GM18508 (cell line): ENCODE measurements at regions not wholly inside any gene's neighbourhood (a gene's known extent, or its start where the extent isn't known, plus 50 kb on each side); places are given as distances from the start of the nearest gene placed in this dataset.

ENCODE experiments used
- ATAC-seq: cut with Tn5 transposase; IDR thresholded peaks from one replicate; pipeline ENCODE4 v1.9.1; 2021; ENCODE audit warnings: moderate number of reproducible peaks; ENCODE audit not compliant: insufficient read depth, unreplicated experiment

DNA sequence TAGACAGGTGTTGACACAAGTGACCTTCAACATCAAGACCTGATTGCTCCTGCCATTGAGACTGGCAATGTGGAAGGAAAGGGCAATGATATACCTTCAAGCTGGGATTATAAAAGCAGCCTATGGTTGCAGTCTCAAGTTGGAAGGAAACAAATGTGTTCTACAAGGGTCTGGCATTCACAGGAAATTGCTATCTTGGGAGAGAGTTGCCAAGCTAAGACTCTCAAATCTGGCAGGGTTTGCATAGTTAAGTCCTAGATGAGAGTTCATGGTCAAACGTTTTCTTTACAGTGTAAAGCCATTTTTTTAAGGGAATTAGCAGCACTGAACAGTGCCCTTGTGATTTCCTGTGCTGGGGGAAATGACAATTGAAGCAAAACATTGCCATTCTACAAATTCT lies 546.9 kb upstream of the CFAP20DC start:
- ATAC-seq = no peak

DNA sequence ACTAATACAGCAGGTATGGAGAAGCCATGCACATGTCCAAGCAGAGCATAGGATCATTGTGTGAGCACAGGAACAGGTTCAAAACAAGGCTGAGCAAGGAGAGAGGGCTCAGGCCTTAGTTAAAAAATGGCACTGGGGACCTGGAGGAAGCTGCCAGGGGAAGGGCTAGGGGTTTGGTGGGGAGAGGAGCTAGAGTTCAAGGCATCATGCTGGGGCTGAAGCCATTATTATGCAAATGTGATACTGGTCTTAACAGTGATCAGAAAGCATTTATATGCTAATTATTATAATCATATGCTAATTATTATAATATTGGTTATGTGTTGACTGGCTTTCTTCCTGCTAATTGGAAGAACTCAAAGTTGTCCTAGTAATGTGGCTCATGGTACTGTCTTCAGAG lies 546.0 kb upstream of the CFAP20DC start:
- no peak for ATAC-seq

DNA sequence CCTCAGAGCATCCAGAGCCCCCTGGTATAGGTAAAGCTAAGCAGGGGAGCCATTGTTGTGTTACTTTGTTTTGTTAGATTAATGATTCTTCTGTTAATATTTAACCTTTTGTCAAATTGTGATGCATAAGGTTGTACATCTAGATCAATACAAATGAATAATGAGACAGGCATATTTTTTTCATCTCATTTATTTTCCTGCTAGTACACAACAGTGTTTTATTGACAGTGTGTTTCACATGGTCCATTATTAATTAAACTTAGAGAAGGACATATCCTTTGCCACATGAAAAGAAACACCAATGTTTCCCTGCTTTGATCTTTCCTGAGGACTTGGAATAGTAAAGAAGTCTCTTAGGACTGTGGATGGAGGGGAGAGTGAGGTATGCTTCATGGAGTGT lies 543.6 kb upstream of the CFAP20DC start:
- no peak for ATAC-seq

DNA sequence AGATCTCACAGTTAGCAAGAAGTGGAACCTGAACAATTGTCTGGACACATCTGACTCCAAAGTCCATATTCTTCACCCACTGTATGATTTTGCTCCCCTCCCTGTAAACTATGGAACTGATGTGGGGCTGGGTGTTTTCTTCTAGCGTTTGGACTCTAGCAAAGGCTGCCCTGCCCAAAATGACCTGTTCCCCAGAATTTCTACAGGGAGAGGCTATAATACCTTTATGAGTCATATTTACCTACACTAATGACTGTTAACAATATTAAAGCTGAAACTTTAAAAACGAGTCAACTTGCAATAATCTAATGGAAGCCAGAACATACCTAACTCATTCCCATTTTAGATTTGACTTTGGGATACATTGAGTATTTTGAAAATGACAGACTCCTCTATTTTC lies 531.2 kb upstream of the CFAP20DC start:
- ATAC-seq = no peak

DNA sequence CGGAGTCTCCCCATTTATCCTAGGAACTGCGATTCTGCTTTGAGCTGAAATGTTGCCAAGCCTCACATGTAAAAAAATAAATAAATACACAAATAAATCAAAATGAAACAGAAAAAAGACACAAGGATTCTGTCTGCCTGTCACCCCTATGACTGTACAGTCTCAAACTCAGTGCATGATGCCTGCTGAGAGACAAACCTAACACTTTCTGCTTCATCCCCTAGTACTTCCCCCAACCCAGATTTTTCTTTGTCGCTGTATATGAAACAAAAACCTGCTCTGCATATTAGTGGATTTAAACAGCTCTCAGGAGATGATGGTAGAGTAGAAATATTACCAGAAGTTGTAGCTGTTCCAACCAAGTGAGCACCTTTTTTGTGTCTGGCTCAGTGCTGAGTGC lies 530.7 kb upstream of the CFAP20DC start:
- ATAC-seq = no peak

DNA sequence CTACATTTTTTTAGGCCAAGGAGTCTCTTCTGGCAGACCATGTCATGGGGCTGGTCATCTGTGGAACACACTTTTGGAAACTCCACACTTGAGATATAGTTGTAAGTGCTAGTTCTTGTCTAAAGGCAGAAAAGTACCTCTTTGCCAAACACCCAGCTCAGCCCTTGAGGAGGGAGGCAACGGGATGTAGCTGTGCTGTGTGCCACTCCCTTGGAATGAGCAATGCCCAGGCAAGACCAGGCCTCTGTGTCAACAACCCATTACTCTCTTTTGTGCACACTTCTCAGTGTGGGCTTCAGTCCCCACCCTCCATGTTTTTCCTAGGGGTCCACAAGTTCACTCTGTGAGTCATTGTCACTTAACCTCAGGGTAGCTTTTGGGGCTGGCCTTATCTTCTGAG lies 528.3 kb upstream of the CFAP20DC start:
- ATAC-seq = no peak

DNA sequence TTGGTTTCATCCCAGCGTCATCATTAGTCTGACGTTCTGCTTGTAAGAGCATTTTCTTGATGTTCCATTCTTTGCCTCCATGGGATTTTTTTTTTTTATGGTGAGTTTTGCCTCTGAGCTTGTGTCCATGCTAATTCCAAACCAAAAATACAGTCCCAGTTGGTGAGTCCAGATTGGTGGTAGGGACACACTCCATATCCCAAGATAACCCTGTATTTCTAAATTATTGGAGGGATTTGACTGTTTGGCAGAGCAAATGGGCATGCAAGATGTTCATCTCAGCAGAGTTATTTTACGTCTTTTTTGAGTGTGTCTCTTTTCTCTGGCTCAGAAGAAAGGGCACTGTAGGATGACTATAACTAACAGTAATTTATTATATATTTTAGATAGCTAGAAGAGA lies 526.8 kb upstream of the CFAP20DC start:
- no peak for ATAC-seq

DNA sequence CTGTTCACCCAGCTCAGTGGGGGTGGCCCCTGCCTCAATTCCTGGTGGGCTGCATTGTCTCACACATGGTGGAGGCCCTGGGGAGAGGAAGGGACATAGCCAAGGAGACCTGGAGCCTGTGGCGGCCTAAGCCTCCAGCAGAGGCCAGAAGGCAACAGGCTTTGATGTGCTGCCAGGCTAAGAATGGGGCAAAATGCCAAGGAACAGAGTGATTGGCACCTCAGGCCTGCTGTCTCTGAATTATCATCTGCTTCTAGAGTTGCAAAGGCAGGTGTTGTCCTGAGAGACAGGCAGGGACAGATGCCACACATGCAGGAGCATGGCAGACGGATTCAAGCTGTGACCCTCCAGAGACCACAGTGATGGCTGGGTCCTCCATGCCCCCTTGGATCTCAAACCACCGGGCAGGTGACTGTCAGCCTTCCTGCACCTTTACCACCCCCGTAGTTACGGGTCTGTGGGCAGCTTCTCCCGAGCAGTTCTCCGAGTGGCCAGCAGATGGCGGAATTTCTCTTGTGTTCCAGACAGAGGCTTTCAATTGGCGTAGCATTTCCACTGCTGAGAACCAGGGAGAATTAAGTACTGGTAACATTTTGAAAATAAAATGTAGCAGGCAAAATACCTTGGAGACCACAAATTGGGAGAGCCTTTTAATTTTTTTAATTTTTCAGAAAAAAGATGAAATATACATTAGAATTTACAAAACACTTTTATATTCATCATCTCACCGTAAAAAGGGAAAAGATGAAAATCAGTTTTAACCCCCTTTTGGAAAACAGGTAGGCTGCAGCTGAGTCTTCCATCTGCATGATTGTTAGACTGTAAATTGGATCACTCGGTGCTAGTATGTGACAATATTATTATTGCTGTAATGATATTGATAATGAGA lies 525.5 kb upstream of the CFAP20DC start:
- ATAC-seq = no peak

DNA sequence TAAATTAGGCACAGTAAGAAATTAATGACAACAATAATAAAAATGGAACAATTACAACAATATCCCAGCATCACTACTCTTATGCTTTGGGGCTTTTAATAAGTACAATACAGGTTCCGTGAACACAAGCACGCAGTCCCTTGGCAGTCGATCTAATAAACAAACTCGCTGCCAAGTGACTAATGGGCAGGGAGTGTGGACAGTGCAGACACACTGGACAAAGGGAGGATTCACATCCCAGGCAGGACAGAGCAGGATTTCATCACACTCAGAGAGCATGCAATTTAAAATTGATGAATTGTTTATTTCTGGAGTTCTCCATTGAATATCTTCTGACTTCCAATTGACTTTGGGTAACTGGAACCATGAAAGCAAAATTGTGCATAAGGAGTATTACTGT lies 524.1 kb upstream of the CFAP20DC start:
- ATAC-seq = no peak

DNA sequence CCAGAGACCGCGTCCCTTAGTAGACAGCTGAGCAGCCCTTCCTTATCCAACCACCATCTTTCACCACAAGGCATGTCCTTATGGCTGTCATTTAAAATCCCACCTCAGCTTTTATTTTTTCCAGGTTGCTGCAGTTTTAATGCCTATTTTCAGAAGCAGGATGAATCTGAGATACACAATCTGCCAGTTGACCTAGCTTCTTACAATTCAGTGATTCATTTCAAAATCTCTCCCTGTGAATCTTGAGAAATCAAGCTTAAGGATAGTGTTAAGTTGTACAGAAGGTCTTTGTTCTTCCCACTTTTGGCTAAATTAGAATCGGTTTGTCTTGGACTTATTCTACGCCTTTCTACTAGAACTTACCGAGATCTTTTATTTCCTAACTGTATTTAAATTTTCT lies 522.3 kb upstream of the CFAP20DC start:
- ATAC-seq = no peak

DNA sequence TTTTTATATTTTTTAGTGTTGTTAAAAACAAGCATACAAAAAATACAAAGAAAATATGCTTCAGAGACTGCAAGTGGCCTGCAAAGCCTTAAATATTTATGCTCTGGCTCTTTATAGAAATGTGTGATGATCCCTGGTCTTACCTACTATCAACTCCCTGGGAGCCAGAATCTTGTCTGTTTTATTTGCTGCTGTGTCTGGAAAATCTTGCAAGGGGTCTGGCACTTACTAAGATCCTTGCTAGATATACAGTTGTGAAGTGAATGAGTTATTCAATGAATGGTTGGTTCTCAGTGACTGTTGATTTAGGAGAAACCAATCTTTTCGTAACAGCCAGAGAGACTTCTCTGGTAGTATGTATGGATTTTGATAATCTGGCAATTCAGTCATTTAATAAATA lies 521.0 kb upstream of the CFAP20DC start:
- ATAC-seq = no peak

DNA sequence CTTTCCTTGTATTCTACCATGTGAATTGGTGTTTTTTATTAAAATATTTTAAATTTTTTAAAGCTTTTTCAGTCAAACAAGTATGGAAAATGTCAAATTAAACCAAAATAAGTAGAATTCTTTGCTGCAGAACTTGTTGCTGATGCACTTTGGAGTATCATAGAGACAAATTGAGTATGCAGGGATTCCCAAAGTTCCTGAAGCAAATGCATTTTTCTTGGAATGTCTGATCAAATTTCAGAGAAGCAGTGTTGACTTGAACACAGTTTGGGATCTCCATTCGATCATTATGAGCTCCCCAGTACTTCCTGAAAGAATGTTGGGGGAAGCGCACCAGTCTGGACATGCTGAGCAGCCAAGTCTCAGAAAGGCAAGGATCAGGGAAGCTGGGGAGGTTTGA lies 517.8 kb upstream of the CFAP20DC start:
- ATAC-seq = no peak

DNA sequence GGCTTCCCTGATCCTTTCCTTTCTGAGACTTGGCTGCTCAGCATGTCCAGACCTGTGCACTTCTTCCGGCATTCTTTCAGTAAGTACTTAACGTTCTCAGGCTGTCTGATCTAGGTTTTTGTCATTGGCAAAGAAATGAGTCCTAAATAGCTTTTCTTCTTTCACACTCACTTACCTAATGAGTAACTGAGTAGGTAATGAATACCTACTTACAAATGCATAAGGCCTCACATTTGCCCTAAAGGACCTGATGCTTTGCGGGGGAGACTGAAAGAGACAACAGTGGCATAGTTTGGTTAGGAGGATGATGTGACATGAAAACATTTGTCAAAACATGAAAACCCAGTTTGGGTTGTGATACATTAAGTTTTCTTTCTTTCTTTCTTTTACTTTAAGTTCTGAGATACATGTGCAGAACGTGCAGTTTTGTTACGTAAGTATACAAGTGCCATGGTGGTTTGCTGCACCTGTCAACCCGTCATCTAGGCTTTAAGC lies 516.7 kb upstream of the CFAP20DC start:
- ATAC-seq = peak; percentile 98

DNA sequence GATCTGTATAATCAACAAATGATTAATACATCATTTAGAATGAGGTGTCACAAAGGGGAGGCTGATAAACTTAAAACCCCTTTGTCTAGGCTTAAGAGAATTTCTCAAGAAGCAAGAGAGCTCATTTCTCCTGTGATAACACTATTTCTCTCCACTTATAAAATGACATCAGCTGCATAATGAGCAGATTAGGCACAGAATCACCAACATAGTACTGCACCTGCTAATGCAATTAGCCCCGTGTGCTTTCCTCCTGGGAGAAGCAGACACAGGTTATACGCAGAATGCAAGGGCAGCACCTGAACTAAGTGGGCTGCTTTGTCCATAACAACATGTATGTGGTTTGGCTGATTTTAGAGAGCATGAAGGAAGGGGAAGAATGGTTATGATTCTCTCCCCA lies 515.3 kb upstream of the CFAP20DC start:
- ATAC-seq = no peak

DNA sequence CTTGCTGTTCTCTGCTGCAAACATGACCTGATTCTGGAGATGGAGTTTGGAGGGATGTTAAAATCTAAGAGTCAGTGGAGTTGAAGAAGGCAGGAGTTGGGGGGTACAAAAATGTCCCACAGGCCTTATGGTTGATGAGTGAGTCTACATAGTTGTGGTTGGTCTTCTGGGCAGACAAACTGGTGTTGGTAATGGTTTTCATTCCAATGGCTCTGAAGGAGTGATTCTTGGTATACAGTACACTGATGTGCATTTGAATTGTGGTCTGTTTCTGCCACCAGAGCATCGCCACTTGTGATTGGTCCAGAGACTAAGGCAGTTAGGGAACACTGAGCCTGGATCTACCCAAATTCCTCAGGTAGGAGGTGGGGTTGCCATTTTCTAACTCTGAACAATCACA lies 514.1 kb upstream of the CFAP20DC start:
- no peak for ATAC-seq

DNA sequence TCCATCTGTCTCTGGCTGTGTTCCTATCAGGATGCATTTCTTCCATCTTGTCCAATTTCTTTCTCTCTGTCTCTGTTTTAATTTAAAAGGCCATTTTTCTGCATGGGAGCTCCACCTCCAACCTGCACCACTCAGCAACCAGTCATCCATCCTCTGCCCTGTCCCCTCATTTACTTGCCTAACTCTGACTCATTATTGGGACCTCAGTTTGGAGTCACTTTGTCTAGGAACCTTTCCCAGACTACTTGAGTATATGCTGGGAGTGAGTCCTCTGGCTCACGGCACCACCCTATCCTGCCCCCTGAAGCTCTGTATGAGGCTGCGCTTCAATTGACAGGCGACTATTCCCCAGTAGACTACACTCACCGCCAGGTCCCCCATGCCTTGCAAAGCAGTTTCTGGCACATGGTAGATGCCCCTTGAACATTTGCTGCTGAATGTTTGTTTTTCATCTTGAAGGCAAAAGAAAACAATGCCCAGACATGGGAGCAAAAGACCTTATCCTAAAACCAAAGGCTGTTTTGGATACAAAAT lies 513.3 kb upstream of the CFAP20DC start:
- ATAC-seq = no peak

DNA sequence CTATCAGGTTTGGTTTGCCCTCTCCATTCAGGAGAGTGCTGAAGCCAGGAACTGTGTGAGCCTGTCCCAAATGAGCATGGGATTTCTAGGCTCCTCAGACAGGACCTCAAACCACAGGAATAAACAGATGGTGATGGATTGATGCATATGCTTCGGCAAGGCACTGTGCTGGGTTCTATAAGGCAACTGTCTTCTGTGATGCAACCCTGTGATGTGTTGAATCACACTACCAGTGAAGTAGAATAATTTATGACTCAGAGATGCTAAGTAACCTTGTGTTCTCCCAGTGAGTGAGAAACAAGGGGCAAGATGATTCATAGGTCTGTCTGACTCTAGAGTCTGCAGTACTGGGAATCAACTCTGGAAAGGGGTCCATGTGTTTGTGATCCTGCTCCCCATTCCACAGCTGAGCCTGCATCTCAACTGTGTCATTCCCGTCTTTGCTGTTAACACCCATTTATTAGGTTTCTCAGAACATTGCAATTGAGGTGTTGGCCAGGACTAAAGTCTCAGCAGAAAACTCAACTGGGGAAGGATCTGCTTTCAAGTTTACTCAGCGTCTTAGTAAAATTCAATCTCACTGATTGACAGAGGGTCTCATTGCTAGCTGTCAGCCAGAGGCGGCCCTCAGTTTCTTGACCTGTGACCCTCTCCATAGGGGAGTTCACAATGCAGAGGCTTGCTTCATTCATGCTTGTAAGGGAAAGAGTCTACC lies 510.1 kb upstream of the CFAP20DC start:
- ATAC-seq = no peak

DNA sequence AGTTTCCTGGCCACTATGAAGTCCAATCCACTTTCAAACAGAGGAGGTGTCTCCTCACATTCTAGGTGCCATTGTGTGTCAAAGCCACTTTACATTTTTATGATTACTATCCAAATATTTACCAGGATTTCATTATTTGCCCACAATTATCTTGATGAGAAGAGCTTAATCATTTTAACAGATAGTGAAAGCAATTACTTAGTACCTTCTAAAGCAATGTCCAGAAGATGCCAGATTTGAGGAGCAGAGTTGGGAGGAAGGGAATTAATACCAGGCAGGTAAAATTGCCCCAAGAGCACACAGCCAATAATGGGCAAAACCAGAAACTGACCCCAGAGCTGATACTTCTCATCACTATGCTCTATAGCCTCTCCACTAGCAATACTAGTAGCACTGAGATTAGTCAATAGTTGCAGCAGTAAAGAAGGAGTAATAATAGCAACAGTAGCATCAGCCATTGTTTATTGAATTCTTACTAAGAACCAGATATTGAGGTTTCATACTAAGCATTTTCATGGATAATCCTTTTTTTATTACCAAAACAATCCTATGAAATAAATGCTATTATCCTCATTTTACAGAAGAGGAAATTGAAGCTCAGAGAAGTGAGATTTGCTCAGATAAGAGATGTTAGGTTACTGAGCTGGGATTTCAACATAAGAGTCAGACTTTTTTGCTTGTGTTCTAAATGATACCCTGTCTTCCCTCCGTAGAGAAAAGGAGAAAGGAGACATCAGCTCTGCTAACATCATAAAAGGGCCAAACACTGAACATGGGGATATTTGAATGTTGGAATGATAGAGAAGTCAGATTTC lies 509.3 kb upstream of the CFAP20DC start:
- no peak for ATAC-seq

DNA sequence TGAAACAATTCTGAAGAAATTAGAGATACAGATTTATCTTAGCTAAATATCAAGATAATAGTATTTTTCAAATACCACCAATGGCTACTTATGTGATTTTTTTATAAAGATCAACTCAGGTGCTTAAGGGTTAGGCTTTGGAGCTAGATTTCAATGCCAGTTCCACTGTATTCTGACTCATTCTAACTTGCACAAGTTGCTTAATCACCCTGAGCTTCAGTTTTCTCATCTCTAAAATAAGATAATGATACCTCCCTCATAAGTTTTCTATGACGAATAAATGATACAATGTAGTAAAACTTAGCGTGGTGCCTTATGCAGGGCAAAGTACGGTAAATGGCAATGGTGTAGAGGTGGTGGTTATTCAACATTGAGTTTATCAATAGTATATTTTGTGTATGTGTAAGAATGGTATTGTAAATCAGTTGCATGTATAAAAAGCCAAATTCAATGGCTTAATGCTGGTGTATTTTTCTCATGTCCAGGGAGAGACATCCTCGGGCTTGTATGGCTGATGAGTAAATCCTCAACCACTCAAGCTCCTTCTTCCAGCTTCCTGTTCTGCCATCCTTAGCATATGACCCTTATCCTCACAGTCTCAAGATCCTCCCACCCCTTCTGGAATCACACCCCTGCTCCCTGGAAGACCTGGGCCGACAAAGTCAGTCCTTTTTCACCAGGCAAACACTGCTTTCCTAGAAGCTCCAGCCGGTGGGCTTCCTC lies 505.9 kb upstream of the CFAP20DC start:
- ATAC-seq = no peak

DNA sequence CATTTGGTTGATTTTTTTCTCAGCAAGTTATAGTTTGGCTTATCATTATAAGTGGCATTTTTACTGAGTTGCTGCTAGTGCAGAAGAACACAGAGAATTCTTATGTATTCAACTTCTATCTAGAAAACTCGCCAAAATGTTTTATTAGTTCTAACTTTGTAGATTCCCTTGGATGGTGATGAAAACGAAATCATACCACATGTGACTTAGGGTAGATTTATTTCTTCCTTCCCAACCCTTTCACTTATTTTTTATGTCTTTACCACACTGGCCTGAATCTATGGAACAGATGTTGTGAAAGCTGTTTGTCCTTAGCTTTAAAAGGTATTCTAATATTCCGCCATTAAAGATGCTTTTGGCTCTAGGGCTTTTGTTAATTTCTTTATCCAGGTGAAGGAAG lies 503.3 kb upstream of the CFAP20DC start:
- ATAC-seq = no peak
